ENCODE measurements at regions not wholly inside any gene's neighbourhood (a gene's known extent, or its start where the extent isn't known, plus 50 kb on each side); places are given as distances from the start of the nearest gene placed in this dataset.

DNA sequence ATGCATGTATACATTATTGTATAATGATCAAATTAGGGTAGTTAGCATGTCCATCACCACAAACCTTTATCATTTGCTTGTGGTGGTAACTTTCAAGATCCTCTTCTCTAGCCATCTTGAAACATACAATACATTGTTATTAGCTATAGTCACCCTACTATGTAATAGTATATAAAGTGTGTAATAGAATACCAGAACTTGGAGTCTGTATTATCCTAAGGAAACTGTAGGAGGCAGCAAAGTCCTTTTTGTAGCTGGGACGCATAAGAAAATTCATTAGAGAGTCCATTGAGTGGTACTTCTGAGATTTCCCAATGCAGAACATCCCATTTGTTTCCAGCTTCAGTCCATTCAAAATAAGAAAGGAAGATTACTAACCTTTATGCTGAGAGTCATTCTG lies 325.9 kb upstream of the LRFN5 start:
- Mint-ChIP-seq H3K4me1 (no peaks in the 10 kb centered on the region), H3K27ac (no peak overlapping the region), H3K4me3 (no peak overlapping the region), H3K36me3 (ENCODE audit: low read depth) (peaks cover 3% of the 10 kb centered on the region), H3K9me3 (peaks cover 4% of the 10 kb centered on the region), H3K27me3 (ENCODE audit: insufficient read depth) (no peaks in the 10 kb centered on the region)
- no peak overlapping the region for H3K27ac ChIP-seq (ENCODE audit: low read depth, low read length)
- H3K4me1 ChIP-seq (ENCODE audit: control insufficient read depth, insufficient read depth, low read length): no peaks in the 10 kb centered on the region
- H3K9ac ChIP-seq (ENCODE audit: extremely low read depth, low read length, poor library complexity, severe bottlenecking): no peak overlapping the region
- no peaks in the 10 kb centered on the region for H3K36me3 ChIP-seq (ENCODE audit: control insufficient read depth, insufficient read depth, low read length)
- H3K4me3 ChIP-seq (ENCODE audit: low read length): no peak overlapping the region
- H3K27me3 ChIP-seq (ENCODE audit: control insufficient read depth, insufficient read depth, low read length, poor library complexity, severe bottlenecking): no peaks in the 10 kb centered on the region
- 40 to 43% methylated on average over 1 of the region's 1 CpG for WGBS, 2 experiments (ENCODE audit: insufficient coverage in 1 of 2, insufficient read length in 1 of 2)
- DNase-seq: no peak
- TF ChIP-seq, protein P1, sequence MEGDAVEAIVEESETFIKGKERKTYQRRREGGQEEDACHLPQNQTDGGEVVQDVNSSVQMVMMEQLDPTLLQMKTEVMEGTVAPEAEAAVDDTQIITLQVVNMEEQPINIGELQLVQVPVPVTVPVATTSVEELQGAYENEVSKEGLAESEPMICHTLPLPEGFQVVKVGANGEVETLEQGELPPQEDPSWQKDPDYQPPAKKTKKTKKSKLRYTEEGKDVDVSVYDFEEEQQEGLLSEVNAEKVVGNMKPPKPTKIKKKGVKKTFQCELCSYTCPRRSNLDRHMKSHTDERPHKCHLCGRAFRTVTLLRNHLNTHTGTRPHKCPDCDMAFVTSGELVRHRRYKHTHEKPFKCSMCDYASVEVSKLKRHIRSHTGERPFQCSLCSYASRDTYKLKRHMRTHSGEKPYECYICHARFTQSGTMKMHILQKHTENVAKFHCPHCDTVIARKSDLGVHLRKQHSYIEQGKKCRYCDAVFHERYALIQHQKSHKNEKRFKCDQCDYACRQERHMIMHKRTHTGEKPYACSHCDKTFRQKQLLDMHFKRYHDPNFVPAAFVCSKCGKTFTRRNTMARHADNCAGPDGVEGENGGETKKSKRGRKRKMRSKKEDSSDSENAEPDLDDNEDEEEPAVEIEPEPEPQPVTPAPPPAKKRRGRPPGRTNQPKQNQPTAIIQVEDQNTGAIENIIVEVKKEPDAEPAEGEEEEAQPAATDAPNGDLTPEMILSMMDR (conservative IDR thresholded peaks at IDR 0.05): peak; percentile 82
- H3K9me3 ChIP-seq (ENCODE audit: control insufficient read depth, low read length): no peaks in the 10 kb centered on the region

DNA sequence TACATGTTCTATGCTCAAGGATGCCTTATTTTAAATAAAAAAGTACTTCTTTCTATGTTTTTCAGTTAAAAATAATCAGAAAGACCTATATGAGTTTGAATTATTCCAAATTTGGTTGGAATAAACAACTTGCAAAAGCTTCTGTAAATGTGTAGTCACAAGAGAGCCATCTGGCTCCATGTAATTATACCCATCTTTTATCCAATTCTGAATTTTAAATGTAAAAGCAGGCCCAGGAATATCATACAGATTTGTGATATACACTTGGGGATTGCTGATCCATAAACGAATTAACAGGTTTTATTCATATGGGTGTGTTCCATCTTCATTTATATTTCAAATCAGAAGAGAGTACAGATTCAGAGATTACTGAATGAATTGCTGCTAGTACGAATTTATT lies 329.2 kb upstream of the LRFN5 start:
- no peaks in the 10 kb centered on the region for H3K4me1 ChIP-seq (ENCODE audit: control insufficient read depth, insufficient read depth, low read length)

DNA sequence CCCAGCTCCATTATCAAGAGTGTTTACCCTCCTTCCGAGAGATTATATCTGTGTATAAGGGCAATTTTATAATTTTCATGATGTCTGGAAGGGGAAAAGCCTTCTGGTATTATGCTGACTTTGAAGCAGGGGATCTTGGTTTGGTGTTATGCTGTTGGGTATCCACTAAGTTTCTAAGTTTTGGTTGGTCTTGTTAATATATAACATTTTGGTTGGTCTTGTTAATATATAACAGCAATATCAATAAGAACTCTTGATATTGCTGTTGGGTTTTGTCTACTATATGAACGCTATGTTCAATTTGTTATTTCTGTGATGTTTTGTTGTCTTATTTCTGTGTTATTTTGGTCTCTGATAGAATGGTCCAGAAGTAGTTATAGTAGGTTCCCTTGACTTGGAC lies 349.2 kb upstream of the LRFN5 start:
- H3K4me3 ChIP-seq (ENCODE audit: low read length): no peak overlapping the region
- Mint-ChIP-seq H3K4me1 (no peaks in the 10 kb centered on the region), H3K9me3 (peaks cover 6% of the 10 kb centered on the region), H3K27ac (no peak overlapping the region), H3K4me3 (no peak overlapping the region), H3K27me3 (ENCODE audit: insufficient read depth) (no peaks in the 10 kb centered on the region), H3K36me3 (ENCODE audit: low read depth) (no peaks in the 10 kb centered on the region)
- TF ChIP-seq, protein P1 (conservative IDR thresholded peaks at IDR 0.05): no peak
- 100% methylated on average over 2 of the region's 2 CpGs; no CpG with 5 or more reads in 1 of the 2 experiments for WGBS, 2 experiments (ENCODE audit: insufficient coverage in 1 of 2, insufficient read length in 1 of 2)
- H3K27ac ChIP-seq (ENCODE audit: low read depth, low read length): no peak overlapping the region
- no peaks in the 10 kb centered on the region for H3K9me3 ChIP-seq (ENCODE audit: control insufficient read depth, low read length)
- no peak overlapping the region for H3K9ac ChIP-seq (ENCODE audit: extremely low read depth, low read length, poor library complexity, severe bottlenecking)
- no peaks in the 10 kb centered on the region for H3K4me1 ChIP-seq (ENCODE audit: control insufficient read depth, insufficient read depth, low read length)
- DNase-seq: no peak
- no peaks in the 10 kb centered on the region for H3K27me3 ChIP-seq (ENCODE audit: control insufficient read depth, insufficient read depth, low read length, poor library complexity, severe bottlenecking)
- no peaks in the 10 kb centered on the region for H3K36me3 ChIP-seq (ENCODE audit: control insufficient read depth, insufficient read depth, low read length)

More for the DNA sequence above, 329.2 kb upstream of the LRFN5 start:
- no peak overlapping the region for H3K4me3 ChIP-seq (ENCODE audit: low read length)
- H3K36me3 ChIP-seq (ENCODE audit: control insufficient read depth, insufficient read depth, low read length): no peaks in the 10 kb centered on the region
- WGBS, 2 experiments (ENCODE audit: insufficient coverage in 1 of 2, insufficient read length in 1 of 2): 97 to 100% methylated on average over 1 to 2 of the region's 2 CpGs
- no peaks in the 10 kb centered on the region for H3K9me3 ChIP-seq (ENCODE audit: control insufficient read depth, low read length)
- TF ChIP-seq, protein P1 (conservative IDR thresholded peaks at IDR 0.05): no peak
- no peaks in the 10 kb centered on the region for H3K27me3 ChIP-seq (ENCODE audit: control insufficient read depth, insufficient read depth, low read length, poor library complexity, severe bottlenecking)
- DNase-seq: no peak
- Mint-ChIP-seq H3K27me3 (ENCODE audit: insufficient read depth) (no peaks in the 10 kb centered on the region), H3K27ac (no peak overlapping the region), H3K4me3 (no peak overlapping the region), H3K9me3 (peaks cover 4% of the 10 kb centered on the region), H3K4me1 (no peaks in the 10 kb centered on the region), H3K36me3 (ENCODE audit: low read depth) (peaks cover 3% of the 10 kb centered on the region)
- no peak overlapping the region for H3K9ac ChIP-seq (ENCODE audit: extremely low read depth, low read length, poor library complexity, severe bottlenecking)
- no peak overlapping the region for H3K27ac ChIP-seq (ENCODE audit: low read depth, low read length)
